ENCODE measurements at regions not wholly inside any gene's neighbourhood (a gene's known extent, or its start where the extent isn't known, plus 50 kb on each side); places are given as distances from the start of the nearest gene placed in this dataset.

- peaks cover 3% of the 10 kb centered on the region; the same call in 1 of the 2 replicates for H3F3A ChIP-seq (replicated peaks; ENCODE audit: low read depth)
- TF ChIP-seq EZH2 (IDR thresholded peaks at IDR 0.05; ENCODE audit: low read depth, unreplicated experiment) (peak; percentile 11), ZNF114 (CRISPR knock-in tag; IDR thresholded peaks at IDR 0.05) (no peak)
- H3K36me3 ChIP-seq (ENCODE audit: insufficient read depth): no peaks in the 10 kb centered on the region
- Mint-ChIP-seq H3K27ac (no peak overlapping the region), H3K4me1 (peaks cover 16% of the 10 kb centered on the region), H3K9me3 (0 out of 3 replicates have a peak, but pooled peaks cover 3% of the 10 kb centered on the region), H3K27me3 (ENCODE audit: insufficient read depth, low read depth, poor library complexity) (peaks cover 49% of the 10 kb centered on the region), H3K4me3 (peak overlapping the region; percentile 90), H3K36me3 (ENCODE audit: low read depth) (no peaks in the 10 kb centered on the region)
- no peaks in the 10 kb centered on the region for H3K9me2 ChIP-seq (ENCODE audit: insufficient read depth)
- peaks cover 17% of the 10 kb centered on the region for H3K4me1 ChIP-seq (ENCODE audit: insufficient read depth)
- H3K4me2 ChIP-seq: peak overlapping the region; percentile 98
- 0 out of 2 replicates have a peak, but pooled peaks cover 4% of the 10 kb centered on the region for H3K79me2 ChIP-seq (replicated peaks; ENCODE audit: insufficient read depth)
- peak overlapping the region; percentile 90 for H2AFZ ChIP-seq
- H4K20me1 ChIP-seq (replicated peaks; ENCODE audit: insufficient read depth): no peaks in the 10 kb centered on the region
- H3K4me3 ChIP-seq: peak overlapping the region; percentile 94
- no peak; the same call in 1 of the 3 replicates for ATAC-seq
- no peak for DNase-seq (ENCODE audit: low spot score)
- no peak overlapping the region for H3K27ac ChIP-seq (ENCODE audit: low read depth)
- peaks cover 66% of the 10 kb centered on the region for H3K27me3 ChIP-seq (ENCODE audit: insufficient read depth)
Measured at GRCh38 chr12:107319533-107320032, 226.2 kb upstream of the CRY1 start.

GRCh38 chr12:107320033-107320928 lies 226.9 kb upstream of the CRY1 start:
- 0 out of 3 replicates have a peak, but pooled peaks cover 3% of the 10 kb centered on the region for H3K9me3 Mint-ChIP-seq
- H3K27ac Mint-ChIP-seq: no peak overlapping the region
- H3K36me3 Mint-ChIP-seq (ENCODE audit: low read depth): no peaks in the 10 kb centered on the region

More at GRCh38 chr12:107320033-107320928, 226.9 kb upstream of the CRY1 start:
- no peaks in the 10 kb centered on the region for H4K20me1 ChIP-seq (replicated peaks; ENCODE audit: insufficient read depth)
- no peaks in the 10 kb centered on the region for H3K36me3 ChIP-seq (ENCODE audit: insufficient read depth)
- H2AFZ ChIP-seq: peak overlapping the region; percentile 93
- peaks cover 18% of the 10 kb centered on the region for H3K4me1 Mint-ChIP-seq
- no peak overlapping the region for H3K27ac ChIP-seq (ENCODE audit: low read depth)
- peaks cover 49% of the 10 kb centered on the region for H3K27me3 Mint-ChIP-seq (ENCODE audit: insufficient read depth, low read depth, poor library complexity)
- H3K4me1 ChIP-seq (ENCODE audit: insufficient read depth): peaks cover 17% of the 10 kb centered on the region
- 0 out of 2 replicates have a peak, but pooled peaks cover 4% of the 10 kb centered on the region for H3K79me2 ChIP-seq (replicated peaks; ENCODE audit: insufficient read depth)
- peaks cover 3% of the 10 kb centered on the region; the same call in 1 of the 2 replicates for H3F3A ChIP-seq (replicated peaks; ENCODE audit: low read depth)
- ATAC-seq (peak; percentile 10), DNase-seq (ENCODE audit: low spot score) (peak; percentile 76)
- no peaks in the 10 kb centered on the region for H3K9me2 ChIP-seq (ENCODE audit: insufficient read depth)
- TF ChIP-seq REST (IDR thresholded peaks at IDR 0.05; ENCODE audit: unreplicated experiment): peak; percentile 20
- no peak for TF ChIP-seq NANOG (IDR thresholded peaks at IDR 0.05; ENCODE audit: borderline replicate concordance)
- TF ChIP-seq ZNF462 (CRISPR knock-in tag; IDR thresholded peaks at IDR 0.05): no peak
- no peak for TF ChIP-seq ZNF114 (CRISPR knock-in tag; IDR thresholded peaks at IDR 0.05)
- no peak for TF ChIP-seq JUNB (IDR thresholded peaks at IDR 0.05; ENCODE audit: unreplicated experiment)
- no peak for TF ChIP-seq STAT1 (IDR thresholded peaks at IDR 0.05; ENCODE audit: unreplicated experiment)
- TF ChIP-seq CREB1 (CRISPR knock-in tag; IDR thresholded peaks at IDR 0.05; ENCODE audit: low read depth): no peak
- peak; percentile 48 for TF ChIP-seq EZH2 (IDR thresholded peaks at IDR 0.05; ENCODE audit: low read depth, unreplicated experiment)
- H3K27me3 ChIP-seq (ENCODE audit: insufficient read depth): peaks cover 66% of the 10 kb centered on the region
- H3K4me3 ChIP-seq: peak overlapping the region; percentile 94
- H3K4me2 ChIP-seq: peak overlapping the region; percentile 98
- H3K4me3 Mint-ChIP-seq: peak overlapping the region; percentile 90

Measured in GM23338 (cell line).